GM12874 (cell line): ENCODE measurements at regions not wholly inside any gene's neighbourhood (a gene's known extent, or its start where the extent isn't known, plus 50 kb on each side); places are given as distances from the start of the nearest gene placed in this dataset.
A peak's percentile ranks its signal among the peaks of the same experiment; 100 is the strongest.

Experiments used
- CTCF ChIP-seq: IDR thresholded peaks from 2 replicates; pipeline ENCODE4 v1.5.1; 2011; ENCODE audit warnings: low read depth, mild to moderate bottlenecking, control low read depth, low read length, moderate library complexity; ENCODE audit not compliant: insufficient read depth

DNA sequence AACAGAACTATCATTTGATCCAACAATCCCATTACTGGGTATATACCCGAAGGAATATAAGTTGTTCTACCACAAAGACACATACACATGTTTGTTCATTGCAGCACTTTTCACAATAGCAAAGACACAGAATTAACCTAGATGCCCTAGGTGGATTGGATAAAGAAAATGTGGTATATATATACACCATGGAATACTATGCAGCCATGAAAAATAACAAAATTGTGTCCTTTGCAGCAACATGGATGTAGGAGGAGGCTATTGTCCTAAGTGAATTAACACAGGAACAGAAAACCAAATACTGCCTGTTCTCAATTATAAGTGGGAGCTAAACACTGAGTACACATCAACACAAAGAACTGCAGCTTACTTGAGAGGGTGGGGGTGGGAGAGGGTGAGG lies 142.5 kb downstream of the IL20RB start:
- TF ChIP-seq CTCF: no peak

GRCh38 chr3:137103739-137104138 lies 146.0 kb downstream of the IL20RB start:
- TF ChIP-seq CTCF: no peak

DNA sequence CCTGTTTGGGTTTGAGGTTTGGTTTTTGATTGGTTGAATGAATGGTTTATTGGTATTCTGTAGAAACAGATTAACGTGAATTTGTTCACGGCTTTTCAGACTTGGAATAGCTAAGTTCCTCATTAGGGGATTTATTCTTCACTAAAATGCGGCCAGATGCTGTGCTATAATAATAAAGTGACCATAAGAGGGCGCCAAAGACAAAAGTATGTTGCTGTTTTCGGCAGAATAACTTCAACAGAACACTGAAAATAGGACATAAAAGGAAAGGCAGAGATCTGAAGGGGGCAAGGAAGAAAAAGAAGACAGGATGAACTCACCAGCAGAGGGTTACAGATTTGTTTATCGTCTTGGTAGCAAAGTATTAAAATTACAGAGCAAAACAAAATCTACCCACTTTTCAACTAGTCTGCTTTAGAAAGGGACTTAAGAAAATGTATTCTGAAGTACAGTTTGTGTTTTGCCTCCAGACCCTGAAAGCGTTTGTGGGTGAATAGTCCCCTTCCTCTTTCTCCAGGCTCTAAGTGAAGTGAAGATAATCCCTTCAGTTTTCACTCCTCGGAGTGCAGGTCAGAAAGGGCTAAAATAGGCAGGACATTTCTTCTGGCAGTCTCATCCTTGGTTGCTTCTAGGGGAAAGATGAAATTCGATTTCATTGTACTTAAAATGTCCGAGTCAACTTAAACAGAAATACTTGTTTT lies 147.6 kb downstream of the IL20RB start:
- TF ChIP-seq CTCF: peak; percentile 38; the same call in 1 of the 2 replicates

GRCh38 chr3:137106612-137107240 lies 148.9 kb downstream of the IL20RB start:
- TF ChIP-seq CTCF: no peak

DNA sequence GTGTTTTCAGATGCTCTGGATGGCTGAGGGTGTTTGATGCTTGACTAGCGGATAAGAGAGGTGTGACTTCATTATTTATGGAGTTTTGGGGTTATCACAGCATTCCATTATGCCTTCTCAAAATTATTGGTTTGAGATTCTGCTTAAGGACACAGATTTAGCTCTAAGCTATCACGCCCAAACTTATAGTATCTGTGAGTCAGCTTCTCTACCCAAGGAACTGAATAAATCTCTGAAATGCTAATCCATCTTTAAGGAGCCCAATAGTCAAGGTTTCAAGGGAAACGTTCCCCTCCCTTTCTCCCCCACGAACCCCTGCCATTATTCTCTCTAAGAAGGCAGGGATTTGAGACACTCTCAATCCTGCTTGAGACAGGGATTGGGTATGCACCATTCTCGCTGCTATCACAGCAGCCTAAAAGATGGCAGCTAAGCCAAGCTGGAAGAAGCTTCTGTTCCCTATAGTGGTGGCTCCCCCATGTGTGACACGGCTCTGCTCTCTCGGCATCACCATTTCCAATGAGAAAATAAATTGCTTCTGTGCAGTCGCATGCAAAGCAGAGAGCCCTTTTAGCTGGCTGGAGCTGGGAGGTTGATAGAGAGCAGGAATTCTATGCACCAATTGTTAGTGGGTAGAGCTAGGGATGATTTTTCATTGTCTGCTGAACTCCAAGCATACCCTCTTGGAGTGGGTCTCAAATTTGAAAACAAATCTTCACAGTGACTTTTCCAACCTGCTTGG lies 151.1 kb downstream of the IL20RB start:
- TF ChIP-seq CTCF: no peak

GRCh38 chr3:137110392-137110996 lies 152.7 kb downstream of the IL20RB start:
- TF ChIP-seq CTCF: peak; percentile 81

GRCh38 chr3:137111497-137111896 lies 153.7 kb downstream of the IL20RB start:
- TF ChIP-seq CTCF: no peak
